ENCODE measurements at regions not wholly inside any gene's neighbourhood (a gene's known extent, or its start where the extent isn't known, plus 50 kb on each side); places are given as distances from the start of the nearest gene placed in this dataset.
"Not testable (repeated sequence)": the region's sequence is repeated elsewhere in the genome, so short reads cannot be mapped to it uniquely, and the experiment has no call there.

DNA sequence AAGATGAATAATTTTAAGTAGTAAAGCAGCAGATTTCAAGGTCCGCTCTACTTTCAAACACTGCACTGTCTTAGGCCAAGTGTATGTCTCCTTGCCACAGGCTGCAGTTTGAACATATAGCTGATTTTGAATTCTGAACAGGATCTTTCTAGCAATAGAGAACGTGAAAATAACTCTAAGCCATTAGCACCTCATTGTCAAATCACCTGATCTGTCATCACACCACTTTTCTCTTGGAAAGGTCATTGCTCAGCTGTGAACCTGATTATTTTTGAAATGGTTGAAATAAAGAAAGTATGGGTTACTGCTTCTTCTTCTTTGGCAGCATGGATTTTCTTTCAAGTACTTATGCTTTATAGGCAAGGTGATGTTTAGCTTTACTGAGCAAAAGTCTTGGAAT lies 357.0 kb upstream of the RORB start:
- Histone ChIP-seq H3K27me3 (no peaks in the 10 kb centered on the region), H3K36me3 (ENCODE audit: low read depth, missing control alignments) (no peaks in the 10 kb centered on the region), H3K9me3 (no peaks in the 10 kb centered on the region), H3K4me1 (no peaks in the 10 kb centered on the region), H3K27ac (no peak overlapping the region), H3K4me3 (no peak overlapping the region)
- DNase-seq, result no peak
- no peak for TF ChIP-seq POLR2A (IDR thresholded peaks at IDR 0.05)
- TF ChIP-seq, protein P1, sequence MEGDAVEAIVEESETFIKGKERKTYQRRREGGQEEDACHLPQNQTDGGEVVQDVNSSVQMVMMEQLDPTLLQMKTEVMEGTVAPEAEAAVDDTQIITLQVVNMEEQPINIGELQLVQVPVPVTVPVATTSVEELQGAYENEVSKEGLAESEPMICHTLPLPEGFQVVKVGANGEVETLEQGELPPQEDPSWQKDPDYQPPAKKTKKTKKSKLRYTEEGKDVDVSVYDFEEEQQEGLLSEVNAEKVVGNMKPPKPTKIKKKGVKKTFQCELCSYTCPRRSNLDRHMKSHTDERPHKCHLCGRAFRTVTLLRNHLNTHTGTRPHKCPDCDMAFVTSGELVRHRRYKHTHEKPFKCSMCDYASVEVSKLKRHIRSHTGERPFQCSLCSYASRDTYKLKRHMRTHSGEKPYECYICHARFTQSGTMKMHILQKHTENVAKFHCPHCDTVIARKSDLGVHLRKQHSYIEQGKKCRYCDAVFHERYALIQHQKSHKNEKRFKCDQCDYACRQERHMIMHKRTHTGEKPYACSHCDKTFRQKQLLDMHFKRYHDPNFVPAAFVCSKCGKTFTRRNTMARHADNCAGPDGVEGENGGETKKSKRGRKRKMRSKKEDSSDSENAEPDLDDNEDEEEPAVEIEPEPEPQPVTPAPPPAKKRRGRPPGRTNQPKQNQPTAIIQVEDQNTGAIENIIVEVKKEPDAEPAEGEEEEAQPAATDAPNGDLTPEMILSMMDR (IDR thresholded peaks at IDR 0.05), result no peak
- whole genome bisulfite sequencing, 2 donors, result 80 to 81% methylated on average over 2 of the region's 2 CpGs
- intact Hi-C loops (cut with DNase I; ENCODE audit: low total_unique reads), result no loop called here

DNA sequence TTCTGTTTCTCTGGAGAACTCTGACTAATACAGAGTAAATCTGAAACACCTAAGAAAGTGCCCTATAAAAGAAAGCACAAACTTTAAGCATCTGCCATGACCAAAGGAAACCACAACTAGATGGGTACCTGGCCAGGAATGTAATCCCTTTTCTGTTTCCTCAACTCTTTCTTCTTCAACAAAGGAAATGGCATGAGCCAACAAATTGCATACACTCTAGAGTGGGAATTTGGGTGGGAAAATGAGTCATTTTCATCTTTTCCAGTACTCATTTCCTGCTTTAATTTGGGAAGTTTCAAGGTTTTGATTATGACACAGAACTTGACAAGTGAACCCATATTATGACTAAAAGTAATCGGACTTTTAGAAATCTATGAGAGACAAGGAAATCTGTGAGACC lies 349.2 kb upstream of the RORB start:
- intact Hi-C loops (cut with DNase I; ENCODE audit: low total_unique reads), result no loop called here
- 91% methylated on average over 1 of the region's 1 CpG for WGBS, 2 donors
- H3K27me3 ChIP-seq, result no peaks in the 10 kb centered on the region
- no peak overlapping the region for H3K27ac ChIP-seq
- H3K4me3 ChIP-seq, result no peak overlapping the region
- H3K9me3 ChIP-seq, result no peaks in the 10 kb centered on the region
- H3K36me3 ChIP-seq (ENCODE audit: low read depth, missing control alignments), result no peaks in the 10 kb centered on the region
- TF ChIP-seq POLR2A (IDR thresholded peaks at IDR 0.05), result no peak
- TF ChIP-seq, protein P1 (IDR thresholded peaks at IDR 0.05), result no peak
- no peaks in the 10 kb centered on the region for H3K4me1 ChIP-seq
- no peak for DNase-seq

GRCh38 chr9:74172874-74173273 lies 324.3 kb upstream of the RORB start:
- 80 to 90% methylated on average over 3 of the region's 3 CpGs for WGBS, 2 donors
- Histone ChIP-seq H3K27me3 (no peaks in the 10 kb centered on the region), H3K4me3 (no peak overlapping the region), H3K9me3 (no peaks in the 10 kb centered on the region), H3K4me1 (no peaks in the 10 kb centered on the region), H3K36me3 (ENCODE audit: low read depth, missing control alignments) (no peaks in the 10 kb centered on the region), H3K27ac (no peak overlapping the region)
- no peak for DNase-seq
- TF ChIP-seq, protein P1 (IDR thresholded peaks at IDR 0.05), result no peak
- TF ChIP-seq POLR2A (IDR thresholded peaks at IDR 0.05), result no peak
- intact Hi-C loops (cut with DNase I; ENCODE audit: low total_unique reads), result no loop called here

DNA sequence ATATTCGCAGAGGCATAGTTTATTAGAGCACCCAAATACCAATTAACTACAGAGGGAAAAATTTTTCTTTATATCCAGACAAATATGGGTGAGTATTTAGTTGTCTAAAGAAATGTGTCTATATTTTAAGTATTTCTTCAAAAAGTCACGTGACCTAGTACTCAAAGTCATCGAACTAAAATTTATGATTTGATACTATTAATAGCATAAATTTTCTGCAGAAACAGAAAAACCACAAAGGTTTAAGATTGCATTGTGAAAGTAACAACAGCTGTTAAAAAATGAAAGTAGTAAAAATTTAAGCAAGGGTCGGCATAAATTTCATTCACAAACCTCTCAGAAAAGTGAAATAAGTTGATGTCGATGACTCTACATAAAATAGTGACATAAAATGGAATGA lies 323.9 kb upstream of the RORB start:
- Histone ChIP-seq H3K27ac (no peak overlapping the region), H3K27me3 (no peaks in the 10 kb centered on the region), H3K4me1 (no peaks in the 10 kb centered on the region), H3K9me3 (no peaks in the 10 kb centered on the region), H3K4me3 (no peak overlapping the region), H3K36me3 (ENCODE audit: low read depth, missing control alignments) (no peaks in the 10 kb centered on the region)
- WGBS, 2 donors, result 88% methylated on average over 5 of the region's 5 CpGs
- no peak for TF ChIP-seq POLR2A (IDR thresholded peaks at IDR 0.05)
- TF ChIP-seq, protein P1 (IDR thresholded peaks at IDR 0.05), result no peak
- intact Hi-C loops (cut with DNase I; ENCODE audit: low total_unique reads), result no loop called here
- DNase-seq, result no peak

DNA sequence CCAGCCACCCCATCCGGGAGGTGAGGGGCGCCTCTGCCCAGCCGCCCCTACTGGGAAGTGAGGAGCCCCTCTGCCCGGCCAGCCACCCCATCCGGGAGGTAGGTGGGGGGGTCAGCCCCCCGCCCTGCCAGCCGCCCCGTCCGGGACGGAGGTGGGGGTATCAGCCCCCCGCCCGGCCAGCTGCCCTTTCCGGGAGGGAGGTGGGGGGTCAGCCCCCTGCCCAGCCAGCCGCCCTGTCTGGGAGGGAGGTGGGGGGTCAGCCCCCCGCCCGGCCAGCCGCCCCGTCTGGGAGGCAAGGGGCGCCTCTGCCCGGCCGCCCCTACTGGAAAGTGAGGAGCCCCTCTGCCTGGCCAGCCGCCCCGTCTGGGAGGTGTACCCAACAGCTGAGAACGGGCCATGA lies 299.4 kb upstream of the RORB start:
- WGBS, 2 donors, result 77 to 97% methylated on average over 7 to 16 of the region's 24 CpGs
- DNase-seq, result not testable (repeated sequence)

More for the DNA sequence above, 299.4 kb upstream of the RORB start:
- H3K9me3 ChIP-seq; H3K36me3 ChIP-seq (ENCODE audit: low read depth, missing control alignments); H3K4me1 ChIP-seq; H3K27me3 ChIP-seq; H3K27ac ChIP-seq; H3K4me3 ChIP-seq; intact Hi-C loops (cut with DNase I; ENCODE audit: low total_unique reads): not testable (repeated sequence)

Measured in testis (tissue), 2 donors.